ENCODE measurements at regions not wholly inside any gene's neighbourhood (a gene's known extent, or its start where the extent isn't known, plus 50 kb on each side); places are given as distances from the start of the nearest gene placed in this dataset.

- TF ChIP-seq CTCF (IDR thresholded peaks at IDR 0.05): no peak
- no peak for TF ChIP-seq POLR2AphosphoS5 (IDR thresholded peaks at IDR 0.05)
- TF ChIP-seq POLR2A (IDR thresholded peaks at IDR 0.05): no peak
Observed at GRCh38 chr2:221051162-221051561, 520.9 kb downstream of the EPHA4 start.

Data from breast epithelium (tissue), 3 donors.